ENCODE measurements at regions not wholly inside any gene's neighbourhood (a gene's known extent, or its start where the extent isn't known, plus 50 kb on each side); places are given as distances from the start of the nearest gene placed in this dataset.
A peak's percentile ranks its signal among the peaks of the same experiment; 100 is the strongest.

GRCh38 chr12:125254856-125255255 is 189.6 kb downstream of the AACS start:
- Histone ChIP-seq H3K9me2 (ENCODE audit: insufficient read depth) (peaks cover 4% of the 10 kb centered on the region; the same call in 1 of the 2 replicates), H3K4me2 (0 out of 2 replicates have a peak overlapping the region, but pooled peaks have one; percentile 26), H4K20me1 (replicated peaks; ENCODE audit: insufficient read depth) (peaks cover 13% of the 10 kb centered on the region; the same call in 1 of the 2 replicates), H3K4me3 (no peak overlapping the region), H3K36me3 (ENCODE audit: insufficient read depth) (peaks cover 6% of the 10 kb centered on the region), H3K79me2 (replicated peaks; ENCODE audit: insufficient read depth) (peaks cover 65% of the 10 kb centered on the region), H3K27ac (ENCODE audit: low read depth) (no peak overlapping the region), H3K4me1 (ENCODE audit: insufficient read depth) (peaks cover 18% of the 10 kb centered on the region), H3F3A (replicated peaks; ENCODE audit: low read depth) (no peaks in the 10 kb centered on the region), H2AFZ (no peak overlapping the region), H3K27me3 (ENCODE audit: insufficient read depth) (no peaks in the 10 kb centered on the region)
- no peak overlapping the region for H3K27ac Mint-ChIP-seq
- H3K4me1 Mint-ChIP-seq, result peaks cover 28% of the 10 kb centered on the region
- peak; percentile 35; the same call in 2 of the 3 replicates for ATAC-seq
- H3K9me3 Mint-ChIP-seq, result no peaks in the 10 kb centered on the region
- H3K27me3 Mint-ChIP-seq (ENCODE audit: insufficient read depth, low read depth, poor library complexity), result peaks cover 9% of the 10 kb centered on the region
- H3K4me3 Mint-ChIP-seq, result no peak overlapping the region
- H3K36me3 Mint-ChIP-seq (ENCODE audit: low read depth), result peaks cover 49% of the 10 kb centered on the region
- no peak for TF ChIP-seq JUNB (IDR thresholded peaks at IDR 0.05; ENCODE audit: unreplicated experiment)
- TF ChIP-seq ZNF331 (CRISPR knock-in tag; IDR thresholded peaks at IDR 0.05; ENCODE audit: low read depth), result no peak
- no peak for TF ChIP-seq ETS1 (IDR thresholded peaks at IDR 0.05)
- no peak for TF ChIP-seq EZH2phosphoT487 (IDR thresholded peaks at IDR 0.05; ENCODE audit: unreplicated experiment)
- no peak for TF ChIP-seq POLR2AphosphoS5 (IDR thresholded peaks at IDR 0.05; ENCODE audit: low read depth)
- TF ChIP-seq ZNF114 (CRISPR knock-in tag; IDR thresholded peaks at IDR 0.05), result no peak
- no peak for TF ChIP-seq REST (IDR thresholded peaks at IDR 0.05; ENCODE audit: unreplicated experiment)
- no peak for TF ChIP-seq ZNF462 (CRISPR knock-in tag; IDR thresholded peaks at IDR 0.05)
- TF ChIP-seq NANOG (IDR thresholded peaks at IDR 0.05; ENCODE audit: borderline replicate concordance), result no peak
- no peak for TF ChIP-seq CREB1 (CRISPR knock-in tag; IDR thresholded peaks at IDR 0.05; ENCODE audit: low read depth)
- TF ChIP-seq CTCF (conservative IDR thresholded peaks at IDR 0.05; ENCODE audit: low read depth in 2 of 2), result no peak
- no peak for TF ChIP-seq STAT1 (IDR thresholded peaks at IDR 0.05; ENCODE audit: unreplicated experiment)
- TF ChIP-seq EZH2 (IDR thresholded peaks at IDR 0.05; ENCODE audit: low read depth, unreplicated experiment), result no peak
- DNase-seq (ENCODE audit: low spot score), result peak; percentile 18
